Liver (tissue), 3 donors: ENCODE measurements at regions not wholly inside any gene's neighbourhood (a gene's known extent, or its start where the extent isn't known, plus 50 kb on each side); places are given as distances from the start of the nearest gene placed in this dataset.
"Not testable (repeated sequence)": the region's sequence is repeated elsewhere in the genome, so short reads cannot be mapped to it uniquely, and the experiment has no call there.

ENCODE experiments used
- GABPA ChIP-seq, 2 donors: IDR thresholded peaks in 1 of 2; conservative IDR thresholded peaks in 1 of 2; 2 replicates each; pipeline ENCODE4 v1.6.1; 2016; ENCODE audit warnings: antibody characterized with exemption in 2 of 2, mild to moderate bottlenecking in 1 of 2, moderate library complexity in 1 of 2
- TF ChIP-seq, protein P1 (sequence below): fragments of 150-350 bp; IDR thresholded peaks from 2 replicates; pipeline ENCODE4 v1.5.1; 2017; ENCODE audit warnings: improper control_type of control experiment, low read depth, low read length; ENCODE audit not compliant: missing input control
- TF ChIP-seq, protein P2 (sequence below): IDR thresholded peaks from 2 replicates; pipeline ENCODE4 v1.6.1; 2016; ENCODE audit warnings: antibody characterized with exemption, mild to moderate bottlenecking
- TF ChIP-seq, protein P3 (sequence below): IDR thresholded peaks from 2 replicates; pipeline ENCODE4 v1.6.1; 2016; ENCODE audit warnings: antibody characterized with exemption
- donor health status: healthy.
- donor health status: healthy.

DNA sequence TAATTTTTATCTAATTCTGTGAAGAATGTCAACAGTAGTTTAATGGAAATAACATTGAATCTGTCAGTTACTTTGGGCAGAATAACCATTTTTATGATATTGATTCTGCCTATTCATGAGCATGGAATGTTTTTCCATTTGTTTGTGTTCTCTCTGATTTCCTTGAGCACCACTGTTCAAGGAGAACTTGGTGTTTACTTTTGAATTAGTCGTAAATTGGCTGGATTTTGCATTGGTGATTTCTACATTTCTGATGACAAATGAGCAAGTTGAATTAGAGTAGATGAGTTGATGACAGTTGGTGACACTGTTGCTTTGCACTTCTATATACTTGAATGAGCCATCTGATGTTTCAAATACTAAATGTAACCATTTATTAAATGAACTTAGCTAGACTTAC is 1007.3 kb upstream of the ADAMTS5 start:
- TF ChIP-seq, protein P1, sequence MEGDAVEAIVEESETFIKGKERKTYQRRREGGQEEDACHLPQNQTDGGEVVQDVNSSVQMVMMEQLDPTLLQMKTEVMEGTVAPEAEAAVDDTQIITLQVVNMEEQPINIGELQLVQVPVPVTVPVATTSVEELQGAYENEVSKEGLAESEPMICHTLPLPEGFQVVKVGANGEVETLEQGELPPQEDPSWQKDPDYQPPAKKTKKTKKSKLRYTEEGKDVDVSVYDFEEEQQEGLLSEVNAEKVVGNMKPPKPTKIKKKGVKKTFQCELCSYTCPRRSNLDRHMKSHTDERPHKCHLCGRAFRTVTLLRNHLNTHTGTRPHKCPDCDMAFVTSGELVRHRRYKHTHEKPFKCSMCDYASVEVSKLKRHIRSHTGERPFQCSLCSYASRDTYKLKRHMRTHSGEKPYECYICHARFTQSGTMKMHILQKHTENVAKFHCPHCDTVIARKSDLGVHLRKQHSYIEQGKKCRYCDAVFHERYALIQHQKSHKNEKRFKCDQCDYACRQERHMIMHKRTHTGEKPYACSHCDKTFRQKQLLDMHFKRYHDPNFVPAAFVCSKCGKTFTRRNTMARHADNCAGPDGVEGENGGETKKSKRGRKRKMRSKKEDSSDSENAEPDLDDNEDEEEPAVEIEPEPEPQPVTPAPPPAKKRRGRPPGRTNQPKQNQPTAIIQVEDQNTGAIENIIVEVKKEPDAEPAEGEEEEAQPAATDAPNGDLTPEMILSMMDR: not testable (repeated sequence)
- not testable (repeated sequence) for TF ChIP-seq GABPA (IDR thresholded peaks at IDR 0.05 in 1 of 2, conservative IDR thresholded peaks at IDR 0.05 in 1 of 2)
- TF ChIP-seq, protein P2, sequence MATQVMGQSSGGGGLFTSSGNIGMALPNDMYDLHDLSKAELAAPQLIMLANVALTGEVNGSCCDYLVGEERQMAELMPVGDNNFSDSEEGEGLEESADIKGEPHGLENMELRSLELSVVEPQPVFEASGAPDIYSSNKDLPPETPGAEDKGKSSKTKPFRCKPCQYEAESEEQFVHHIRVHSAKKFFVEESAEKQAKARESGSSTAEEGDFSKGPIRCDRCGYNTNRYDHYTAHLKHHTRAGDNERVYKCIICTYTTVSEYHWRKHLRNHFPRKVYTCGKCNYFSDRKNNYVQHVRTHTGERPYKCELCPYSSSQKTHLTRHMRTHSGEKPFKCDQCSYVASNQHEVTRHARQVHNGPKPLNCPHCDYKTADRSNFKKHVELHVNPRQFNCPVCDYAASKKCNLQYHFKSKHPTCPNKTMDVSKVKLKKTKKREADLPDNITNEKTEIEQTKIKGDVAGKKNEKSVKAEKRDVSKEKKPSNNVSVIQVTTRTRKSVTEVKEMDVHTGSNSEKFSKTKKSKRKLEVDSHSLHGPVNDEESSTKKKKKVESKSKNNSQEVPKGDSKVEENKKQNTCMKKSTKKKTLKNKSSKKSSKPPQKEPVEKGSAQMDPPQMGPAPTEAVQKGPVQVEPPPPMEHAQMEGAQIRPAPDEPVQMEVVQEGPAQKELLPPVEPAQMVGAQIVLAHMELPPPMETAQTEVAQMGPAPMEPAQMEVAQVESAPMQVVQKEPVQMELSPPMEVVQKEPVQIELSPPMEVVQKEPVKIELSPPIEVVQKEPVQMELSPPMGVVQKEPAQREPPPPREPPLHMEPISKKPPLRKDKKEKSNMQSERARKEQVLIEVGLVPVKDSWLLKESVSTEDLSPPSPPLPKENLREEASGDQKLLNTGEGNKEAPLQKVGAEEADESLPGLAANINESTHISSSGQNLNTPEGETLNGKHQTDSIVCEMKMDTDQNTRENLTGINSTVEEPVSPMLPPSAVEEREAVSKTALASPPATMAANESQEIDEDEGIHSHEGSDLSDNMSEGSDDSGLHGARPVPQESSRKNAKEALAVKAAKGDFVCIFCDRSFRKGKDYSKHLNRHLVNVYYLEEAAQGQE: not testable (repeated sequence)
- TF ChIP-seq, protein P3, sequence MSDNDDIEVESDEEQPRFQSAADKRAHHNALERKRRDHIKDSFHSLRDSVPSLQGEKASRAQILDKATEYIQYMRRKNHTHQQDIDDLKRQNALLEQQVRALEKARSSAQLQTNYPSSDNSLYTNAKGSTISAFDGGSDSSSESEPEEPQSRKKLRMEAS: not testable (repeated sequence)
